Effector CD8-positive, alpha-beta T cell (primary cell): ENCODE measurements at regions not wholly inside any gene's neighbourhood (a gene's known extent, or its start where the extent isn't known, plus 50 kb on each side); places are given as distances from the start of the nearest gene placed in this dataset.

Experiments used
- DNase-seq: peaks from one replicate; lab custom pipeline; 2025; lab: John Stamatoyannopoulos, UW

DNA sequence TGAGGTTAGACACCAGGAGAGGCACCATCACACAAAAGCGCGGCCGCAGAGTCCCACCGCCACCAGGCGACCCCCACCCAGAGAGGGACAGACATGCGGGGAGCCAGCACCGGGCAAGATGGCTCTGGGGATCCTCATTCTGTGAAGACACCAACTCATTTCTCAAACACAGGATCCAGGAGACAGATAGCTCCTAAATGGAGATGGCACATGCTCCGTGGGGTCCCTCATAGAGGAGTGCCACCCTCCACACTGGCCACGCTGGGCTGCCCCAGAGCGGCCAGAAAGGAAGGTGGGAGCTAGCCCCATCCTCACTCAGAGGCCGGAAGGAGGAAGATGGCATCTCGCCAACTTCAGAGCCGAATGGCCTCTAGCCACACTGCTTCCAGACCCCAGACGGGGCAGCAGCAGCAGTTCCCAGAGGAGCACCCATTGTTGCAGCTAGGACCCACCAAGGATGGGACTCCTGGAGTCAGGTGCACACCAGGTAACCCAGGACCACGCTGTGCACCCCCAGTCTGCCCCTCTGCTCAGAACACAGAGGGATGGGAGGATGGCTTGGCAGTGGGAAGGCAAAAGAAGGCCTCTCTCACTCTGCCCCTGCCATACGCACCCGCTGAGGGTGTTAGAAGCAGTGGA is 78.6 kb downstream of the ZIC5 start:
- no peak for DNase-seq

GRCh38 chr13:99892196-99892613 is 79.4 kb downstream of the ZIC5 start:
- no peak for DNase-seq

- DNase-seq = no peak
Observed at GRCh38 chr13:99886706-99887105, 84.9 kb downstream of the ZIC5 start.

- no peak for DNase-seq
Observed at GRCh38 chr13:99884913-99885312, 86.7 kb downstream of the ZIC5 start.

GRCh38 chr13:99883805-99884204 is 87.8 kb downstream of the ZIC5 start:
- DNase-seq = no peak

DNA sequence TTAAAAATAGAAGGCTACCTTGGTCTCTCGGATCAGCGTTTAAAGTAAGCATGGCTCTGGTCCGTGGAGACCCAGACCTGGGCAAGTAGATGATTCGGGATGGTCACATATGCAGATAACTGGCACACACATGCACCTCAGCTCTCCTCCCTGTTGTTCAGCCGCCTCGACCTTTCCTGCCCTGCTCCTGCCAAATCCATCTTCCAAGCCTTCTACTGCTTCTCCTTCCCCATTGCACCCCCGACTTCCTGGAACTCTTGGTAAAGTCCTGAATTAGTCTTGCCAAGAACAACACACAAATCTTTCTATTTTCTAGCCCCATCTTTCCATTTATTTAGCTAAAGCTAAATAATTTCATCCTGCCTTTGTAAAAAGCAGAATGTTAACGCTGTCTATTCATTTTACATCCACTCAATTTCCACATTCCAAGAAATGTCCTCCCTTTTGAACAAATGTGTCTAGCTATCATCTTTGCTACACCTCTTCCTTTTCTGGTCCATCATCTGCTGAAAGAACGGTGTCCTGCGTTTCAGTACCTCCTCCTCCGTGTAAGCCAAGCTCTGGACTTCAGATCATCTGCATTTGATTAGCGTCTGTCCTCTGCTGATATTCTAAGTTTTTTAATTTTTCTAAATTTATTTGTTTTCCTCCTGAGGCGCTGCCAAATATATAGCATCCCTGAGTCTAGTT is 92.5 kb downstream of the ZIC5 start:
- no peak for DNase-seq

GRCh38 chr13:99876651-99877050 is 94.9 kb downstream of the ZIC5 start:
- DNase-seq = no peak

- DNase-seq = no peak
Observed at GRCh38 chr13:99875391-99875790, 96.2 kb downstream of the ZIC5 start.

GRCh38 chr13:99873832-99874430 is 97.6 kb downstream of the ZIC5 start:
- DNase-seq = no peak

GRCh38 chr13:99873141-99873540 is 98.4 kb downstream of the ZIC5 start:
- no peak for DNase-seq

- DNase-seq = no peak
Observed at GRCh38 chr13:99871249-99871898, 100.2 kb downstream of the ZIC5 start.

GRCh38 chr13:99870541-99870940 is 101.0 kb downstream of the ZIC5 start:
- DNase-seq = no peak

DNA sequence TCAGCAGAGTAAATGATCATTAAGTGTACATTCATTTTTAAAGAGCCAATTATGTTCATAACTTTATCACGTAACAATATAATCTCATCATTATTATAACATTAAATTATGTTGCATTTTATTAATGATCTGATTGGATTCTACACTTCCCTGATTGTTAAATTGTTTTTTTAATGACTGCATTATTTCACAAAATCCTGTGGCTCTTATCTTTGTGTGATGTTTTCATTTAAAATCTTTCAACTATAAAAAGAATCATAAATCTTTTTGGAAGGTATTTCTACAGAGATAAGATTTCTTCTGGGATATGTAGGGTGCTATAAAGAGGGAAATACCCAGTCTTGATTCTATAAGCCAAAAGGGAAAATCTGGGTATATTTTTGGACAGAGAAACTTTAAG is 101.7 kb downstream of the ZIC5 start:
- no peak for DNase-seq

DNA sequence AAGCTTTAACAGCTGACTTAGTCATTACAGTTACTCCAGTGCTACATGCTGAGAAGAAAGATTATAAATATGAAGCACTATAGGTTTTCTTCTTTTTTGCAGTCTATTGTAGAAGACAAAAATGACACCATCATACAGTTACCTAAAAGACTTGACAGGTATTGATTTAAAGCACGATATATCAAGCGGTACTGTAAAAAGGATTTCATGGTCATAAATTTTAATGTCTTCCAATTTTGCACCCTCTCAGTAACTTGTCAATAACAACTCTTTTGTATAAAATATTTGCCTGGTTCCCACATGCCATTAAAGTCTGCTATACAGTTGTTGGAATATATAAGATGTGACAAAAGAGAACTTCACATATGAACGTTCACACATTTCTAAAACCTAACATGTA is 102.8 kb downstream of the ZIC5 start:
- DNase-seq = no peak

DNA sequence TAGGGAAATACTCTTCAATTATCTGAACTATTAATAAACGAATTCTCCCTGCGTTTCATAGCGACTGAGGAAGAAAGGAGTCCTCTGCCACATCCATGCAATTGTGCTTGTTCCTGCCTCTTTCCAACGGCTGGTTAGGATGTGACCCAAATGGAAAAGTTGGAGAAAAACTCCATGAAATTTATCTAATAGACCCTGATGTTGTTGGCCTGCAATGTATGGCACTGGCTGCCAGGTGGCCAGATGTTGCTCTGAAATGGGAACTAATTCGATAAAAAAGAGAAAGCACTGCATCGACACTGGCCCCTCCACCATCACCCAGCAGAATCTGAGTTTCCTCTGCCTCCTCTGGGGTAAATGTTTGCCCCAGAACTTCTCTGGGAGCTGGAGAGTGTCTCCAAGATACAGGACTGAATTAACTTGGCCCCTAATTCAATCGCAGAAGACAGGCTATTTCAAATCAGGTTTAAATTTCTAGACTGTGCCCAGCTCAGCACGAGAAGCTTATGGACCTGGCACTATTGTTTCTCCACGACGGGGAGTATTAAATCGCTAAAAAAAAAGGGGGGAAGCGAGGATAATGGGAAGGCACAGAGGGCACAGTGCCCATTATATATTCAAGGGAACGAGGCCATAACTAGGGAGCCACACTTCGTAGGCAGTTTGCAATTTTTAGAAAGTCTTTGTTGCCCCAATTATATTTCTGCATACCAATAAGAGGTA is 103.9 kb downstream of the ZIC5 start:
- no peak for DNase-seq

DNA sequence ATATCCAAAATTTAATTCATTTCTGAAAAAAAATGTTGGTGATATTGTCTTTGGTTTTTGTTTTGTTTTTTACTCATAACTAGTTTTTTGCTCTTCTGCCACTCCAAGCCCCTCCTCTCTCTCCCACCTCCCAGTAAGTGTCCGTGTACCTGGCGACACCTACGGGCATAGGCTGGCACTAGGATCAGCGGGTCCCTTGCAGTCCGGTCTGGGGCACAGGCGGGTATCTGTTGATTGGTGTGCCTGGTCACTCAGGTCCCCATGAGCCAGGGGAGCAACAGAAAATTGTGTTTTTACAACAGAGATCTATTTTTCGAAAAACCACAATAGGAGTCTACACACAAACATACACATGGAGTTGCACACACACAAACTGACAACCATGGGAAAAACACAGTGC is 104.8 kb downstream of the ZIC5 start:
- DNase-seq = no peak

DNA sequence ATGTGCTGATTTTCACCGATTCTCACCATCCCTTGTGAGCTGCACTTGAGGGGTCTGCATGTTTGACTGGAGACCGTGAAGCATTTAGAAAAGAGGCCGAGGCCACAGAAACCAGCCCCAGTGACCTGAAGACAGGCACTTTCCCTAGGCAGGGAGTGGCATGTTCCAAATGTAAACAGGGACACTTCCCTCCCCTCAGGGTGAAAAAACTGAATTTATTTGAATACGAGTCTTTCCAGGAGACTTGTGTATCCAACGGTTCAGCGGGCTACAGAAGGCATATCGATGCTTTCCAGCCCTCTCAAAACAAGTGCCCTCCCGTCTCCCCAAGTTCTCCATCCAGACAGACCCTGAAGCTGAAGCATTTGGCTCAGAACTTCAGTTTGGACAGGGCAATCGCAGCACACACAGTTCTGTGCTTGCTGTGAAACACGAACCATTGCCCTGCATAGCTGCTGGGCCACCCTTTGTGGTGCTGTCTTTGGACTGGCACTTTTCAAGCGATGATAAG is 106.1 kb downstream of the ZIC5 start:
- no peak for DNase-seq

DNA sequence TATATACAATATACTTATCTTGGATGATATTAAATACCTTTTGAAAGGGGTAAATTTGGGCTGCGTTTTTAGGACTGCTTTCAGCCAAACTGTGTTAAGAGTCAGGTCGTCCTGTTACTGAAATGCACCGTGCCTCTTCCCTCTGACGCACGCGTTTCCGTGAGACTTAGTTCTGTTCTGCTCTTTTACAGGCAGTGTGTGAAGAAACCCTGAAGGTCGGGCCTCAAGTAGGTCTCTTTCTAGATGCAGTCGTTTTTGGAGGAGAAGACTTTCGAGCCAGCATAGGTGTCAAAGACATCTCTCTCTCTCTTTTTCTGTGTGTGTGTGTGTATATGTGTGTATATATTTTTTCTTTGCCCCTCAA is 107.0 kb downstream of the ZIC5 start:
- no peak for DNase-seq

DNA sequence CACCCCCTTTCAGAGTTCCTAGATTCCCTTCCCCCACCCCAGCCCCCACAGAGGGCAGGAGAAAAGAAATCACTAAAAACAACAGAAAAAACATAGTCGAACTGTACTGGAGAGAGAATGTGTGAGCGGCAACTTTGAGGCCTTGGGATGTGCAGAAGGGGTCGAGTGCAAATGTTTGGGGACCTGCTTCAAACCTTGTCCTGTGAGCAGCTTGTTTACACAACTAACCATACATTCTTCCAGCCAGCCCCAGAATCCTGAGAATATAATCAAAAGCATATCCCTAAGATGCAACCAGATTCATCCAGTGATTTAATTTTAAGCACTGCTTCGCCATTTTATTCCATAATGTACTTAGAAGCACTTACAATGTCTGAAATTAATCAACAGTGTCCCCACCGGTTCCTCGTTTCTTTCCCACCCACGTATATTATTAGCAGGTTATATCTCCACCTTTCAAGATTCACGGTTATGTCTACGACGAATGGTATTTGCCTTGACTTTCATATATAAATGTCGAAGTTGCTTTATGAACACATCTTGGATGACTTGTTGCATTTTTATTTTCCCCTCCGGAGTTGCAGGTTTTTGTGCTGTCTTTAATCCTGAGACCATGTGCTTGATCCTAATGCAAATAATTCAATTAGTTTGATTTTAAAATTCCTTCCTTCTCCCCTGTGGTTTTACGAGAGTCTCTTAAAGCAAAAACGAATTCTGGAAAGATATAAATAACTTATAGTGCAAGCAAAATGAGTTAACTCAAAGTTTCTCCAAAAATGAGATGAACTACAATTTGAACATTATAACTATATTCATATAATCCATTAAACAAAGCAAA is 107.6 kb downstream of the ZIC5 start:
- no peak for DNase-seq

- DNase-seq = no peak
Observed at GRCh38 chr13:99862244-99862643, 109.3 kb downstream of the ZIC5 start.

DNA sequence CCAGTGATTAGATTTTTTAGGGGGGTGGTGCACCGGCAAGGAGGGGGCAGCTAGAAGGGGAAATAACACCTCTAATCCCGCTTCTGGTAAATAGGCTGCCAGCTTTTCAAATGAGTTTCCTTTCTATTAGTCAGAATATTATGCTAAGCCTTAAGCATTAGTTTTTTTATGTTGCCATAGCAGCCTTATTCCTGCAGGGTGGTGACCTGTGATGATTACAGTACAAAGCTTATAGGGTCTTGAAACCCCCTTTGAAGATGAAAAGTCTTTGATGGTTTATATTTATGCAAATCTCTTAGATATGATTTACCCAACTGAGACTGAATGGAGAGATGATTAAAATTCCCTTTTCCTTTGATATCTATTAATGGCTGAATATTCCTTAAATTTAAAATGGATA is 109.8 kb downstream of the ZIC5 start:
- DNase-seq = no peak
